ENCODE measurements at regions not wholly inside any gene's neighbourhood (a gene's known extent, or its start where the extent isn't known, plus 50 kb on each side); places are given as distances from the start of the nearest gene placed in this dataset.
"Not testable (repeated sequence)": the region's sequence is repeated elsewhere in the genome, so short reads cannot be mapped to it uniquely, and the experiment has no call there.

GRCh38 chr13:78540058-78540457 is 63.3 kb downstream of the POU4F1 start:
- DNase-seq: no peak

- not testable (repeated sequence) for DNase-seq
These were observed 77.3 kb downstream of the POU4F1 start for GRCh38 chr13:78526044-78526443.

GRCh38 chr13:78524936-78525335 is 78.4 kb downstream of the POU4F1 start:
- DNase-seq: no peak

GRCh38 chr13:78521091-78521490 is 82.3 kb downstream of the POU4F1 start:
- no peak for DNase-seq

GRCh38 chr13:78520425-78520824 is 82.9 kb downstream of the POU4F1 start:
- DNase-seq: no peak

GRCh38 chr13:78518482-78518881 is 84.9 kb downstream of the POU4F1 start:
- DNase-seq: not testable (repeated sequence)

- no peak for DNase-seq
These were observed 103.5 kb downstream of the POU4F1 start for GRCh38 chr13:78499802-78500201.

GRCh38 chr13:78497702-78498355 is 105.5 kb downstream of the POU4F1 start:
- no peak for DNase-seq

- no peak for DNase-seq
These were observed 111.4 kb downstream of the POU4F1 start for GRCh38 chr13:78491978-78492377.

- DNase-seq: not testable (repeated sequence)
These were observed 113.1 kb downstream of the POU4F1 start for GRCh38 chr13:78490225-78490624.

GRCh38 chr13:78487707-78488106 is 115.6 kb downstream of the POU4F1 start:
- no peak for DNase-seq

- no peak for DNase-seq
These were observed 117.5 kb downstream of the POU4F1 start for GRCh38 chr13:78485803-78486202.

- no peak for DNase-seq
These were observed 125.2 kb downstream of the POU4F1 start for GRCh38 chr13:78478183-78478582.

GRCh38 chr13:78476910-78477309 is 126.4 kb downstream of the POU4F1 start:
- no peak for DNase-seq

- DNase-seq: no peak
These were observed 134.7 kb downstream of the POU4F1 start for GRCh38 chr13:78468621-78469020.

- DNase-seq: no peak
These were observed 138.1 kb downstream of the POU4F1 start for GRCh38 chr13:78465250-78465649.

GRCh38 chr13:78460176-78460575 is 143.2 kb downstream of the POU4F1 start:
- no peak for DNase-seq

- no peak for DNase-seq
These were observed 159.5 kb downstream of the POU4F1 start for GRCh38 chr13:78443839-78444238.

- DNase-seq: no peak
These were observed 165.6 kb downstream of the POU4F1 start for GRCh38 chr13:78437781-78438180.

- no peak for DNase-seq
These were observed 167.0 kb downstream of the POU4F1 start for GRCh38 chr13:78436311-78436710.

GRCh38 chr13:78431328-78431727 is 172.0 kb downstream of the POU4F1 start:
- DNase-seq: no peak

- DNase-seq: no peak
These were observed 172.5 kb downstream of the POU4F1 start for GRCh38 chr13:78430811-78431210.

- peak; percentile 9 for DNase-seq
These were observed 173.1 kb downstream of the POU4F1 start for GRCh38 chr13:78430166-78430791.

- DNase-seq: no peak
These were observed 174.7 kb downstream of the POU4F1 start for GRCh38 chr13:78428646-78429045.

GRCh38 chr13:78426183-78426582 is 177.2 kb downstream of the POU4F1 start:
- DNase-seq: no peak

Measured in NCI-H2107 (cell line).